H1 (cell line): ENCODE measurements at regions not wholly inside any gene's neighbourhood (a gene's known extent, or its start where the extent isn't known, plus 50 kb on each side); places are given as distances from the start of the nearest gene placed in this dataset.

ENCODE experiments used
- CHD7 ChIP-seq: fragments of 300-600 bp; sonication (generic); IDR thresholded peaks from 2 replicates; pipeline ENCODE4 v1.7.1; 2012; ENCODE audit warnings: low read length, moderate library complexity, mild to moderate bottlenecking, inconsistent platforms; ENCODE audit not compliant: insufficient replicate concordance
- SAP30 ChIP-seq: fragments of 300-600 bp; sonication (generic); IDR thresholded peaks from 2 replicates; pipeline ENCODE4 v1.7.1; 2012; ENCODE audit warnings: low read length, moderate library complexity, mild to moderate bottlenecking, inconsistent platforms; ENCODE audit not compliant: insufficient read depth, insufficient replicate concordance
- SIRT6 ChIP-seq: IDR thresholded peaks from one replicate; pipeline ENCODE4 v1.7.1; 2012; ENCODE audit warnings: low read length, inconsistent platforms
- SIX5 ChIP-seq: IDR thresholded peaks from 2 replicates; pipeline ENCODE4 v1.6.1; 2011; ENCODE audit warnings: mild to moderate bottlenecking, low read depth, low read length
- SP1 ChIP-seq: IDR thresholded peaks from 2 replicates; pipeline ENCODE4 v1.6.1; 2011; ENCODE audit warnings: low read depth, low read length
- TCF12 ChIP-seq: IDR thresholded peaks from 2 replicates; pipeline ENCODE4 v1.6.1; 2011; ENCODE audit warnings: low read depth, mild to moderate bottlenecking, low read length
- TF ChIP-seq, protein P1 (sequence below): IDR thresholded peaks from 2 replicates; pipeline ENCODE4 v1.6.1; 2012; ENCODE audit warnings: low read length, inconsistent platforms

DNA sequence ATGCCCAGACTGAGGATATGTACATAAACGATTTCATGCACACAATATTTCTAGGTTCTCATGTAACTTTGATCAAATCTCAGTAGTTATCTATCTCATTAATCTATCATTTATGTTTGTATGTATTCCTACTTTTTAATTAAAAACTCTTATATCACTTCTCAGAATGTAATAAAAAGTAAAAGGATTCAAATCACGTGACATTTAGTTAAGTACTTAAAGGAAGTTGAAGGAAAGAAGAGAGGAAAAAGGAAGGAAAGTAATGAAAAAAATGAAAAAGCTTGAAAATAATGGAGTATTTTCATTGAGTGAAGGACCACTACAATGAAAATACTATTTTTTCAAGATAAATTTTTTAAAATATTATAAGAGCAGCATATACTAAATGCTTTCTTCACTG, 535.3 kb downstream of the PRDM9 start (continued):
- TF ChIP-seq CHD7 (no peak), TCF12 (no peak), SIX5 (no peak), SAP30 (no peak), SP1 (no peak), SIRT6 (no peak)
- TF ChIP-seq, protein P1, sequence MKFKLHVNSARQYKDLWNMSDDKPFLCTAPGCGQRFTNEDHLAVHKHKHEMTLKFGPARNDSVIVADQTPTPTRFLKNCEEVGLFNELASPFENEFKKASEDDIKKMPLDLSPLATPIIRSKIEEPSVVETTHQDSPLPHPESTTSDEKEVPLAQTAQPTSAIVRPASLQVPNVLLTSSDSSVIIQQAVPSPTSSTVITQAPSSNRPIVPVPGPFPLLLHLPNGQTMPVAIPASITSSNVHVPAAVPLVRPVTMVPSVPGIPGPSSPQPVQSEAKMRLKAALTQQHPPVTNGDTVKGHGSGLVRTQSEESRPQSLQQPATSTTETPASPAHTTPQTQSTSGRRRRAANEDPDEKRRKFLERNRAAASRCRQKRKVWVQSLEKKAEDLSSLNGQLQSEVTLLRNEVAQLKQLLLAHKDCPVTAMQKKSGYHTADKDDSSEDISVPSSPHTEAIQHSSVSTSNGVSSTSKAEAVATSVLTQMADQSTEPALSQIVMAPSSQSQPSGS, result no peak
